ENCODE measurements at regions not wholly inside any gene's neighbourhood (a gene's known extent, or its start where the extent isn't known, plus 50 kb on each side); places are given as distances from the start of the nearest gene placed in this dataset.
"Not testable (repeated sequence)": the region's sequence is repeated elsewhere in the genome, so short reads cannot be mapped to it uniquely, and the experiment has no call there.

GRCh38 chrX:140138492-140138891, 173.2 kb upstream of the CXorf66 start:
- H3K27me3 Mint-ChIP-seq; DNase-seq; H3K27ac Mint-ChIP-seq; H3K4me1 Mint-ChIP-seq; H3K4me3 ChIP-seq (ENCODE audit: low read length in 2 of 2); H3K36me3 Mint-ChIP-seq; H3K27ac ChIP-seq (ENCODE audit: low read depth, low read length); CTCF ChIA-PET (ENCODE audit: partially characterized antibody); H3K27me3 ChIP-seq (ENCODE audit: insufficient read depth, low read length); H3K9me3 Mint-ChIP-seq; POLR2A ChIA-PET (ENCODE audit: partially characterized antibody); H3K9me3 ChIP-seq (ENCODE audit: control insufficient read depth in 1 of 2, low read length in 2 of 2); H3K36me3 ChIP-seq (ENCODE audit: insufficient read depth, low read length); H3K4me3 Mint-ChIP-seq; intact Hi-C loops (cut with micrococcal nuclease); H3K4me1 ChIP-seq (ENCODE audit: insufficient read depth, low read length): not testable (repeated sequence)

- H3K9me3 Mint-ChIP-seq; H3K27ac ChIP-seq (ENCODE audit: low read depth, low read length); H3K4me3 Mint-ChIP-seq; H3K9me3 ChIP-seq (ENCODE audit: control insufficient read depth in 1 of 2, low read length in 2 of 2); H3K36me3 ChIP-seq (ENCODE audit: insufficient read depth, low read length); H3K4me1 ChIP-seq (ENCODE audit: insufficient read depth, low read length); DNase-seq; H3K27ac Mint-ChIP-seq; H3K27me3 ChIP-seq (ENCODE audit: insufficient read depth, low read length); CTCF ChIA-PET (ENCODE audit: partially characterized antibody); H3K27me3 Mint-ChIP-seq; H3K4me3 ChIP-seq (ENCODE audit: low read length in 2 of 2); H3K36me3 Mint-ChIP-seq; POLR2A ChIA-PET (ENCODE audit: partially characterized antibody); H3K4me1 Mint-ChIP-seq; intact Hi-C loops (cut with micrococcal nuclease): not testable (repeated sequence)
These were observed 172.7 kb upstream of the CXorf66 start for GRCh38 chrX:140138065-140138464.

GRCh38 chrX:140132937-140133336, 167.6 kb upstream of the CXorf66 start:
- Mint-ChIP-seq H3K4me1 (no peaks in the 10 kb centered on the region), H3K27ac (no peak overlapping the region), H3K36me3 (no peaks in the 10 kb centered on the region), H3K27me3 (peaks cover 2% of the 10 kb centered on the region in 2 donors), H3K4me3 (no peak overlapping the region), H3K9me3 (peaks cover 0 to 3% (median 0%) of the 10 kb centered on the region in 8 donors)
- ChIA-PET POLR2A (ENCODE audit: partially characterized antibody) (no interaction called here), CTCF (ENCODE audit: partially characterized antibody) (no interaction called here)
- H3K36me3 ChIP-seq (ENCODE audit: insufficient read depth, low read length), result no peaks in the 10 kb centered on the region
- no peaks in the 10 kb centered on the region for H3K4me1 ChIP-seq (ENCODE audit: insufficient read depth, low read length)
- no peak overlapping the region for H3K4me3 ChIP-seq (ENCODE audit: low read length in 2 of 2)
- DNase-seq, result no peak
- H3K27ac ChIP-seq (ENCODE audit: low read depth, low read length), result no peak overlapping the region
- H3K27me3 ChIP-seq (ENCODE audit: insufficient read depth, low read length), result no peaks in the 10 kb centered on the region
- intact Hi-C loops (cut with micrococcal nuclease), result no loop called here
- H3K9me3 ChIP-seq (ENCODE audit: control insufficient read depth in 1 of 2, low read length in 2 of 2), result no peaks in the 10 kb centered on the region

GRCh38 chrX:140123446-140123845, 158.1 kb upstream of the CXorf66 start:
- H3K27me3 Mint-ChIP-seq, result peaks cover 1 to 3% of the 10 kb centered on the region in 2 donors
- no peaks in the 10 kb centered on the region for H3K36me3 ChIP-seq (ENCODE audit: insufficient read depth, low read length)
- DNase-seq, result no peak
- no peaks in the 10 kb centered on the region for H3K27me3 ChIP-seq (ENCODE audit: insufficient read depth, low read length)
- H3K4me3 Mint-ChIP-seq, result no peak overlapping the region
- no peak overlapping the region for H3K27ac ChIP-seq (ENCODE audit: low read depth, low read length)
- no peaks in the 10 kb centered on the region for H3K36me3 Mint-ChIP-seq
- H3K9me3 ChIP-seq (ENCODE audit: control insufficient read depth in 1 of 2, low read length in 2 of 2), result no peaks in the 10 kb centered on the region
- no peak overlapping the region for H3K4me3 ChIP-seq (ENCODE audit: low read length in 2 of 2)
- intact Hi-C loops (cut with micrococcal nuclease), result no loop called here
- no peaks in the 10 kb centered on the region for H3K4me1 ChIP-seq (ENCODE audit: insufficient read depth, low read length)
- H3K27ac Mint-ChIP-seq, result no peak overlapping the region
- ChIA-PET CTCF (ENCODE audit: partially characterized antibody) (no interaction called here), POLR2A (ENCODE audit: partially characterized antibody) (no interaction called here)
- H3K9me3 Mint-ChIP-seq, result peaks cover 0 to 6% (median 0%) of the 10 kb centered on the region in 8 donors
- H3K4me1 Mint-ChIP-seq, result no peaks in the 10 kb centered on the region

GRCh38 chrX:140114059-140114458, 148.7 kb upstream of the CXorf66 start:
- H3K27me3 Mint-ChIP-seq, H3K4me1 Mint-ChIP-seq: not testable (repeated sequence)

GRCh38 chrX:140110081-140110650, 144.8 kb upstream of the CXorf66 start:
- ChIA-PET POLR2A (ENCODE audit: partially characterized antibody) (no interaction called here), CTCF (ENCODE audit: partially characterized antibody) (no interaction called here)
- Histone ChIP-seq H3K27me3 (ENCODE audit: insufficient read depth, low read length) (no peaks in the 10 kb centered on the region), H3K9me3 (ENCODE audit: control insufficient read depth in 1 of 2, low read length in 2 of 2) (no peaks in the 10 kb centered on the region), H3K36me3 (ENCODE audit: insufficient read depth, low read length) (no peaks in the 10 kb centered on the region), H3K4me1 (ENCODE audit: insufficient read depth, low read length) (no peaks in the 10 kb centered on the region), H3K27ac (ENCODE audit: low read depth, low read length) (no peak overlapping the region), H3K4me3 (ENCODE audit: low read length in 2 of 2) (no peak overlapping the region)
- DNase-seq, result no peak
- intact Hi-C loops (cut with micrococcal nuclease), result no loop called here
- no peaks in the 10 kb centered on the region for H3K27me3 Mint-ChIP-seq
- H3K4me3 Mint-ChIP-seq, result no peak overlapping the region
- H3K36me3 Mint-ChIP-seq, result no peaks in the 10 kb centered on the region
- H3K4me1 Mint-ChIP-seq, result no peaks in the 10 kb centered on the region
- H3K9me3 Mint-ChIP-seq, result peaks cover 0 to 5% (median 0%) of the 10 kb centered on the region in 8 donors
- no peak overlapping the region for H3K27ac Mint-ChIP-seq

More at GRCh38 chrX:140114059-140114458, 148.7 kb upstream of the CXorf66 start:
- H3K36me3 Mint-ChIP-seq; H3K4me3 ChIP-seq (ENCODE audit: low read length in 2 of 2); H3K9me3 Mint-ChIP-seq; H3K4me3 Mint-ChIP-seq; H3K36me3 ChIP-seq (ENCODE audit: insufficient read depth, low read length); DNase-seq; H3K4me1 ChIP-seq (ENCODE audit: insufficient read depth, low read length); CTCF ChIA-PET (ENCODE audit: partially characterized antibody); H3K9me3 ChIP-seq (ENCODE audit: control insufficient read depth in 1 of 2, low read length in 2 of 2); H3K27ac ChIP-seq (ENCODE audit: low read depth, low read length); H3K27me3 ChIP-seq (ENCODE audit: insufficient read depth, low read length); intact Hi-C loops (cut with micrococcal nuclease); H3K27ac Mint-ChIP-seq; POLR2A ChIA-PET (ENCODE audit: partially characterized antibody): not testable (repeated sequence)

GRCh38 chrX:140104760-140105159, 139.4 kb upstream of the CXorf66 start:
- ChIA-PET POLR2A (ENCODE audit: partially characterized antibody) (no interaction called here), CTCF (ENCODE audit: partially characterized antibody) (no interaction called here)
- H3K4me3 ChIP-seq (ENCODE audit: low read length in 2 of 2), result no peak overlapping the region
- Mint-ChIP-seq H3K9me3 (no peaks in the 10 kb centered on the region), H3K36me3 (no peaks in the 10 kb centered on the region), H3K27ac (no peak overlapping the region), H3K4me1 (no peaks in the 10 kb centered on the region), H3K27me3 (no peaks in the 10 kb centered on the region), H3K4me3 (no peak overlapping the region)
- no peak overlapping the region for H3K27ac ChIP-seq (ENCODE audit: low read depth, low read length)
- no peaks in the 10 kb centered on the region for H3K9me3 ChIP-seq (ENCODE audit: control insufficient read depth in 1 of 2, low read length in 2 of 2)
- no peaks in the 10 kb centered on the region for H3K27me3 ChIP-seq (ENCODE audit: insufficient read depth, low read length)
- no peak for DNase-seq
- intact Hi-C loops (cut with micrococcal nuclease), result no loop called here
- no peaks in the 10 kb centered on the region for H3K4me1 ChIP-seq (ENCODE audit: insufficient read depth, low read length)
- H3K36me3 ChIP-seq (ENCODE audit: insufficient read depth, low read length), result no peaks in the 10 kb centered on the region

- H3K27ac ChIP-seq (ENCODE audit: low read depth, low read length), result no peak overlapping the region
- Mint-ChIP-seq H3K27ac (no peak overlapping the region), H3K4me1 (no peaks in the 10 kb centered on the region), H3K27me3 (peaks cover 5 to 10% of the 10 kb centered on the region in 2 donors), H3K36me3 (no peaks in the 10 kb centered on the region), H3K9me3 (no peaks in the 10 kb centered on the region), H3K4me3 (no peak overlapping the region)
- H3K4me3 ChIP-seq (ENCODE audit: low read length in 2 of 2), result no peak overlapping the region
- intact Hi-C loops (cut with micrococcal nuclease), result no loop called here
- no peaks in the 10 kb centered on the region for H3K36me3 ChIP-seq (ENCODE audit: insufficient read depth, low read length)
- ChIA-PET POLR2A (ENCODE audit: partially characterized antibody) (no interaction called here), CTCF (ENCODE audit: partially characterized antibody) (no interaction called here)
- DNase-seq, result no peak
- no peaks in the 10 kb centered on the region for H3K9me3 ChIP-seq (ENCODE audit: control insufficient read depth in 1 of 2, low read length in 2 of 2)
- no peaks in the 10 kb centered on the region for H3K27me3 ChIP-seq (ENCODE audit: insufficient read depth, low read length)
- H3K4me1 ChIP-seq (ENCODE audit: insufficient read depth, low read length), result no peaks in the 10 kb centered on the region
These were observed 133.9 kb upstream of the CXorf66 start for GRCh38 chrX:140099221-140099620.

Measured in CD4-positive, alpha-beta memory T cell (primary cell).